NCI-H82 treated with DMSO at 0.1 percent for 48 hours (cell line): ENCODE measurements at regions not wholly inside any gene's neighbourhood (a gene's known extent, or its start where the extent isn't known, plus 50 kb on each side); places are given as distances from the start of the nearest gene placed in this dataset.

ENCODE experiments used
- DNase-seq: peaks from one replicate; lab custom pipeline; 2025; ENCODE audit not compliant: unreplicated experiment; lab: John Stamatoyannopoulos, UW

- DNase-seq, result peak; percentile 19
These were observed 171.8 kb downstream of the ICOS start for GRCh38 chr2:204108330-204108751.

GRCh38 chr2:204108781-204109295, 172.3 kb downstream of the ICOS start:
- no peak for DNase-seq

GRCh38 chr2:204109681-204110080, 173.1 kb downstream of the ICOS start:
- DNase-seq, result no peak

GRCh38 chr2:204110338-204110741, 173.8 kb downstream of the ICOS start:
- no peak for DNase-seq

GRCh38 chr2:204110751-204111516, 174.4 kb downstream of the ICOS start:
- no peak for DNase-seq

- DNase-seq, result no peak
These were observed 175.7 kb downstream of the ICOS start for GRCh38 chr2:204112084-204112770.

GRCh38 chr2:204114295-204115136, 178.0 kb downstream of the ICOS start:
- DNase-seq, result no peak

GRCh38 chr2:204115137-204116056, 178.8 kb downstream of the ICOS start:
- DNase-seq, result no peak

- no peak for DNase-seq
These were observed 179.7 kb downstream of the ICOS start for GRCh38 chr2:204116159-204116792.

- DNase-seq, result no peak
These were observed 185.9 kb downstream of the ICOS start for GRCh38 chr2:204122425-204122824.

GRCh38 chr2:204124140-204124750, 187.7 kb downstream of the ICOS start:
- no peak for DNase-seq

GRCh38 chr2:204126705-204127104, 190.1 kb downstream of the ICOS start:
- no peak for DNase-seq

- no peak for DNase-seq
These were observed 190.7 kb downstream of the ICOS start for GRCh38 chr2:204127238-204127637.

- peak; percentile 19 for DNase-seq
These were observed 193.2 kb downstream of the ICOS start for GRCh38 chr2:204129591-204130294.

- no peak for DNase-seq
These were observed 195.1 kb downstream of the ICOS start for GRCh38 chr2:204131621-204132020.

GRCh38 chr2:204133476-204133875, 196.9 kb downstream of the ICOS start:
- no peak for DNase-seq

GRCh38 chr2:204134421-204134820, 197.9 kb downstream of the ICOS start:
- no peak for DNase-seq

GRCh38 chr2:204135752-204136151, 199.2 kb downstream of the ICOS start:
- DNase-seq, result no peak

- no peak for DNase-seq
These were observed 201.6 kb downstream of the ICOS start for GRCh38 chr2:204138206-204138605.
